Mammary epithelial cell (primary cell): ENCODE measurements at regions not wholly inside any gene's neighbourhood (a gene's known extent, or its start where the extent isn't known, plus 50 kb on each side); places are given as distances from the start of the nearest gene placed in this dataset.

Experiments used
- CTCF ChIP-seq, 2 donors: IDR thresholded peaks in 1 of 2; conservative IDR thresholded peaks in 1 of 2; 2 replicates each; pipeline ENCODE4 v1.5.1; 2011 to 2012; ENCODE audit warnings: inconsistent platforms in 2 of 2, low read length in 2 of 2, mild to moderate bottlenecking in 2 of 2, control low read depth in 1 of 2, low read depth in 1 of 2; ENCODE audit not compliant: insufficient read depth in 1 of 2; ENCODE audit errors: extremely low read depth in 1 of 2
- EZH2 ChIP-seq: IDR thresholded peaks from 2 replicates; pipeline ENCODE4 v1.6.1; 2012; ENCODE audit warnings: low read length, inconsistent platforms, borderline replicate concordance

GRCh38 chr5:2227433-2227832 lies 344.7 kb upstream of the IRX4 start:
- TF ChIP-seq CTCF (conservative IDR thresholded peaks at IDR 0.05 in 1 of 2, IDR thresholded peaks at IDR 0.05 in 1 of 2; ENCODE audit: extremely low read depth in 1 of 2, insufficient read depth in 1 of 2, low read depth in 1 of 2, low read length in 2 of 2) (no peak), EZH2 (no peak)
